Activated T-cell treated with anti-CD3 and anti-CD28 coated beads, Interleukin-2, amount 50 U/mL, for 48 hours (primary cell): ENCODE measurements at regions not wholly inside any gene's neighbourhood (a gene's known extent, or its start where the extent isn't known, plus 50 kb on each side); places are given as distances from the start of the nearest gene placed in this dataset.
A peak's percentile ranks its signal among the peaks of the same experiment; 100 is the strongest.
"Not testable (repeated sequence)": the region's sequence is repeated elsewhere in the genome, so short reads cannot be mapped to it uniquely, and the experiment has no call there.

ENCODE experiments used
- DNase-seq, 2 experiments: peaks; one replicate each; pipeline ENCODE4 v3.0.0-alpha.2; 2020

DNA sequence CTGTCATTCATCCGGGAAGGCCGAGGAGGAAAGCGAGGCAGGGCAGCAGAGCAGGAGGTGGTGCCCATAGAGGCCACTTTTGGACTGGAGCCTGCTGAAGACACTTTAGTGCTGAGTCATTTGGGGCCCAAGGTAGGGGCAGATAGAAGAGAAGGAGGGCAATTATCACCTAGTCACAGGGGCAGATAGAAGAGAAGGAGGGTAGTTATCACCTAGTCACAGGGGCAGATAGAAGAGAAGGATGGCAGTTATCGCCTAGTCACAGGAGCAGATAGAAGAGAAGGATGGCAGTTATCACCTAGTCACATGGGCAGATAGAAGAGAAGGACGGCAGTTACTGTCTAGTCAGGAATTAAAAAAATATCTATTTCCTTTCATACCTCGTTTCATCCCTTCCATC is 1372.6 kb downstream of the FOXD4L5 start:
- not testable (repeated sequence) for DNase-seq

GRCh38 chr9:63909076-63909475 is 1375.9 kb downstream of the FOXD4L5 start:
- DNase-seq, result not testable (repeated sequence)

GRCh38 chr9:63899637-63900190 is 1385.3 kb downstream of the FOXD4L5 start:
- DNase-seq, result not testable (repeated sequence)

- not testable (repeated sequence) for DNase-seq
These were observed 1403.6 kb downstream of the FOXD4L5 start for GRCh38 chr9:63881386-63881785.

GRCh38 chr9:63876380-63876779 is 1408.6 kb downstream of the FOXD4L5 start:
- not testable (repeated sequence) for DNase-seq

GRCh38 chr9:63859475-63860215 is 1425.4 kb downstream of the FOXD4L5 start:
- peak; percentile 32 to 43 for DNase-seq

GRCh38 chr9:63859090-63859474 is 1425.9 kb downstream of the FOXD4L5 start:
- not testable (repeated sequence) for DNase-seq

- DNase-seq, result not testable (repeated sequence)
These were observed 1431.8 kb downstream of the FOXD4L5 start for GRCh38 chr9:63853140-63853751.

DNA sequence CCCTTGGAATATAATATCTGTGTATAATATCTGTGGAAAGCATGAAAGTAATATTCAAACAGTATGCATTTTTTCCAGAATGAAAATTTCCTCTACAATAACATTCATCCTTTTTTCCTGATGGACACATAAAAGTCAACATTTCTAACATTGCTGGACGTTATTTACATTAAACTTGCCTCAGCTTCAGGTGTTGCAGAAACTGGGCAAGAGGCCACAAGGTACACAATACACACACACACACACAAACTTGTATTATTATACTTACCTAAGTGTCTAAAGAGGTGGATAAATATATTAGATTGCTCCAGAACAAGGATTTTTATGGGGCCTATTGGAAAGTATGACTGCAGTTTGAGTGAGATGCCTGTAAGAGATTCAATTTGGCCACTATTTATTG is 1460.2 kb downstream of the FOXD4L5 start:
- DNase-seq, result not testable (repeated sequence)

- DNase-seq, result not testable (repeated sequence)
These were observed 1461.4 kb downstream of the FOXD4L5 start for GRCh38 chr9:63823375-63824201.

- DNase-seq, result not testable (repeated sequence)
These were observed 1462.2 kb downstream of the FOXD4L5 start for GRCh38 chr9:63822615-63823374.

DNA sequence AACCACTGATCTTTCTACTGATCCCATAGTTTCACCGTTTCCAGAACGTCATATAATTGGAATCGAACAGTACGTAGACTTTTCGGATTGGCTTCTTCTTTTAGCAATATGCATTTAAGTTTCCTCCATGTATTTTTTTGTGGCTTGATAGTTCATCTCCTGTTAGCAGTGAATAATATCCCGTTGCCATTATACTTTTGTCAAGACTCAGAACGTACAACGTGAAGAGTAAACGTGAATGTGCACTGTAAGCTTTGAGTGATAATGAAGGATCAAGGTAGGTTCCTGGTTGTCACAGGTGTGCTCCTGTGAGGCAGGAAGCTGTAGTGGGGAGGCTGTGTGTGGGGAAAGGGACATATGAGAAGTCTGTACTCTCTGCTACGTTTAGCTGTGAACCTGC is 1463.7 kb downstream of the FOXD4L5 start:
- not testable (repeated sequence) for DNase-seq

DNA sequence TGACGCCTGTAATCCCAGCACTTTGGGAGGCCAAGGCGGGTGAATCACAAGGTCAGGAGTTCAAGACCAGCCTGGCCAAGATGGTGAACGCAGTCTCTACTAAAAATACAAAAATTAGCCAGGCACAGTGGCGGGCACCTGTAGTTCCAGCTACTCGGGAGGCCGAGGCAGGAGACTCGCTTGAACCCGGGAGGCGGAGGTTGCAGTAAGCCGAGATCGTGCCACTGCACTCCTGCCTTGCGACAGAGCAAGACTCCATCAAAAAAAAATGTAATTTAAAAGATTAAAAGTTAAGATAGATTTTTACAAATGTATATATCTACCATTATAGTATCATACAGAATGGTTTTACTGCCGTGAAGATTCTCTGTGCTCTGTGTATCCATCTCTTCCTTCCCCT is 1464.1 kb downstream of the FOXD4L5 start:
- DNase-seq, result not testable (repeated sequence)

GRCh38 chr9:63820383-63820782 is 1464.6 kb downstream of the FOXD4L5 start:
- not testable (repeated sequence) for DNase-seq

DNA sequence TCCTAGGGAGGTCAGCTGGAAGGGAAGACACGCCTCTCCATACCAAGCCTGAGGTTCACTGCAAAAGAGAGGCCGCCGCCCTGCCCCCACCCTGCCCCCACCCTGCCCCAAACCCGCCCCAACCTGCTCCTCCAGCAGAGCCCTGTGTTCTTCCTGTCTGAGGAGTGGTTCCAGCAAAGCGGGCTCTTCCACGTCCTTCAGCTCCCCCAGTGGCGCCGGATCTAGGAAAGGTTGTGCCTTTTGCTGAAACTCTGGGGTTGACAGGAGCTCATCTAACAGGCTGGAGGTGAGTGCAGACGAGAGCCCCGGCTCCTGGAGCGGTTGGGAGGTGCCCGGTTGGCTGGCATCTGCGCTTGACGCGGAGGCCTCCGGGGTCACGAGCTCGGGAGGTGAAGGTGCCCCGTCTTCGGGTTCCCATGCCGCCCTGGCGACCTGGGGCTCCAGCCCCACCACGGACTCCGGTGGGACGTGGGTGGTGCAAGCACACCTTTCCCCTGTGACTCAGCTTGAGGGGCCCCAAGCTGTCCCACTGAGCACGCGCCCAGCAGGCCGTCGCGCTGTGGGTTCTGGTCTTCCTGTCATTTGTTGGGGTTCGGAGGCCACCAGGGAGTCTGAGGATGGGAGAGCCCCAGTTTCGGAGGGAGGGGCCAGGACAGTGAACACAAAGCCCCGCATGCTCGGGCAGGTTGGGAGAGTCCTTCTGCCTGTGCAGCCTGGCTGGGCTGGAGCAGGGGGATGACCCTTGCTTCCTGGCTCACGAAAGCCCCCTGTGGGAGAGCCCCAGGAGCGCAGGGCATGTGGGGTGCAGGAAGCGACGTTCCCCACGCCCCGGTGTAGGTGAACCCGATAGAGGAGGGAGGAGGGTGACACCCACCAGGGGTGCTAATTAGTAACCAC is 1467.1 kb downstream of the FOXD4L5 start:
- DNase-seq, result peak; percentile 85 to 87

- DNase-seq, result peak; percentile 73 to 81
These were observed 1468.0 kb downstream of the FOXD4L5 start for GRCh38 chr9:63816751-63817621.

DNA sequence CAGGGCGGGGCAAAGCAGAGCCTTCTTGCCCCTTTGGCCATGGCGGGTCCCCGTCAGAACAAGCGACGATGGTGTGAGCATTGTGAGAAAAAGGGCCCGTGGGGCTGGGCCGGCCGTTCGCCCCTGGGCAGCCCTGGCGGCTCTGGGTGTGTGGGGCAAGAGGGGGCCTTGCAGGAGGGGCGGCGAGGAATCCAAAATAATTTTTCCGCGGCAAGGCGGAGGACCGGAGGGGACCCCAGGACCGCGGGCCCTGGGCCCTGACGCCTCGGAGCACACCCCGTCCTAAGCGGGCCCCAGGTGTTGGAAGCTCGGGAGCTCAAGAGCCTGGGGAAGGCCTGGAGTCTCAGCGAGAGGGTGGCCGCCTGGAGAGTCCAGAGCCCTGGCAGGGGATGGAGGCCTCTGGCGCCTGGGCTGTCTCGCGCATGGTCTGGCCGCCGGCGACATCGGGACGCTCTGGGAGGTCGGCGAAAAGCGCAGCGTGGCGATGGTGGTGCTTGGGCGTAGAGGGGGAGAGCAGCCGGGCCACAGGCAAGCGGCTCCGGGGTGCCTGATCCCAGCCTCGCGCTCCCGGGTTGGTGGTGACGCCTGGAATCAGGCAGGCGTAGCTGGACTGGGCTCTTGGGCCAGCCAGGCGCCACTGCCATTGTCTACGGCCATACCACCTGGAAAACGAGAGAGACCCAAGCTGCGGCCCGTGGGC is 1469.9 kb downstream of the FOXD4L5 start:
- DNase-seq, result not testable (repeated sequence)

GRCh38 chr9:63813391-63814021 is 1471.5 kb downstream of the FOXD4L5 start:
- not testable (repeated sequence) for DNase-seq

- DNase-seq, result not testable (repeated sequence)
These were observed 1472.2 kb downstream of the FOXD4L5 start for GRCh38 chr9:63812822-63813221.
